ENCODE measurements at regions not wholly inside any gene's neighbourhood (a gene's known extent, or its start where the extent isn't known, plus 50 kb on each side); places are given as distances from the start of the nearest gene placed in this dataset.
A peak's percentile ranks its signal among the peaks of the same experiment; 100 is the strongest.
"Not testable (repeated sequence)": the region's sequence is repeated elsewhere in the genome, so short reads cannot be mapped to it uniquely, and the experiment has no call there.

GRCh38 chr15:31221936-31222515, 104.6 kb upstream of the KLF13 start:
- no peak for DNase-seq

DNA sequence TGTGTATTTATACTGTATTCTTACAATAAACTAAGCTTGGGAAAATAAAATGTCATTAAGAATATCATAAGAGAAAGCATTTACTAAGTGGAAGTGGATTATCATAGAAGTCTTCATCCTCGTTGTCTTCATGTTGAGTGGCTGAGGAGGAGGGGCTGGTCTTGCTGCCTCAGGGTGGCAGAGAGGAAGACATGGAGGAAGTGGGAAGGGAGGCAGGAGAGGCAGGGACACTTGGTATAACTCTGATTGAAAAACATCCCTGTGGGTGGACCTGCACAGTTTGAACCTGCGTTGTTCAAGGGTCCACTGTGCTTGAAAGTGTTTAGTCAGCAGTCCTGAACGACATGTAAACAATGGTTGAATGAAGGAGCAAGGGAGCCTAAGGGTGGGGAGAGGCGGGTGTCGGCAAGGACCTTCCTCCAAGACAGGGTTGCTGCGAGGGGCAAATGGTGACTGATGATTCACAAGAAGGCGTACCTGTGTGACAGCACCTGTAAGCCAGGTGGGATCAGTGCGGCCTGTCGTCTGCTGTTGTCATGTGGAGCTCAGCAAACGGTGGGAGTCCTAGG, 103.8 kb upstream of the KLF13 start:
- DNase-seq, result no peak

DNA sequence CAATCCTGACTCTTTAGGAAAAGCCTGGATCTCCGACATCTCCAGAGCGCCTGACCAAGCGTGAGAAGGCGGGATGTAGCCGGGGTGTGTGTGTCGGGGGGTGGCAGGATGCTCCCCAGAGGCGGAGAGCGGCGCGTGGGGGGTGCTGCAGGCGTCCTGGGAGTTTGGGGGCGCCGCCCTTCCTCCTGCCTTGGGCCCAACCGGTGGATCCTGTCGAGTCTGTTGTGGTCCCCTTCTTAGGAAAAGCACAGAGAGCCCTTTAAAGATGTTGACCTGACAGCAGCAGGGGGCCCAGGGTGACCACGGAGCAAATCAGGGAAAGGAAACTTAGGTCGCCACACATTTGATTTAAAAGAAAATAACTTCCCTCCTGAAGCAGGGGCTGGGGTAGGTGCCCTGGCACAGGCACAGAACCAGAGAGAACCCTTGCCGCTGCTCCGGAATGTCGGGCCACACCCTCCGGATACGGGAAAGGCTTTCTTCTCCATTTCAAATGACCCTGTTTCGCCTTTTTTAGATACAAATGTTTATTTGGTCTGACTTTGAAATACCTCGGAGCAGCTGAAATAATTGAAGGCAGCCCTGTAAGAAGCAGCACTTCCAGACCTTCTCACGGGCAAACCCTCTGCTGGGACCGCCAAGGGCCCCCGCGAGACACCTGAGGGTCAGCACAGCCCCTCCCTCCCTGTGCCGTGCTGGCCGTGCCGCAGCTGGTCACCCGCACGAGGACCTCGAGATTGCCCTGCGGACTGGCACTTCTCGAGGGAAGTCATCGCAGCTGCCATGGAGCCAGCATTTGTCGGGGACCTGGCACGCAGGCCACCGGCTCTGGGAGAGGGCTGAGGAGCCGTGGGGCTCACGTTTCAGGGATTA, 102.9 kb upstream of the KLF13 start:
- DNase-seq, result no peak

DNA sequence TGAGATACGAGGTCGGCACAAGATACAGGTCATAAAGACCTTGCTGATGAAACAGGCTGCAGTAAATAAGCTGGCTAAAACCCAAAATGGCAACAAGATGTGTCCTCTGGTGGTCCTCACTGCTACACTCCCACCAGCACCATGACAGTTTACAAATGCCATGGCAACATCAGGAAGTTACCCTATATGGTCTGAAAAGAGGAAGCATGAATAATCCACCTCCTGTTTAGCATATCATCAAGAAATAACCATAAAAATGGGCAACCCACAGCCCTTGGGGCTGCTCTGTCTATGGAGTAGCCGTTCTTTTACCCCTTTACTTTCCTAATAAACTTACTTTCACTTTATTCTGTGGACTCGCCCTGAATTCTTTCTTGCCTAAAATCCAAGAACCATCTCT, 102.0 kb upstream of the KLF13 start:
- not testable (repeated sequence) for DNase-seq

DNA sequence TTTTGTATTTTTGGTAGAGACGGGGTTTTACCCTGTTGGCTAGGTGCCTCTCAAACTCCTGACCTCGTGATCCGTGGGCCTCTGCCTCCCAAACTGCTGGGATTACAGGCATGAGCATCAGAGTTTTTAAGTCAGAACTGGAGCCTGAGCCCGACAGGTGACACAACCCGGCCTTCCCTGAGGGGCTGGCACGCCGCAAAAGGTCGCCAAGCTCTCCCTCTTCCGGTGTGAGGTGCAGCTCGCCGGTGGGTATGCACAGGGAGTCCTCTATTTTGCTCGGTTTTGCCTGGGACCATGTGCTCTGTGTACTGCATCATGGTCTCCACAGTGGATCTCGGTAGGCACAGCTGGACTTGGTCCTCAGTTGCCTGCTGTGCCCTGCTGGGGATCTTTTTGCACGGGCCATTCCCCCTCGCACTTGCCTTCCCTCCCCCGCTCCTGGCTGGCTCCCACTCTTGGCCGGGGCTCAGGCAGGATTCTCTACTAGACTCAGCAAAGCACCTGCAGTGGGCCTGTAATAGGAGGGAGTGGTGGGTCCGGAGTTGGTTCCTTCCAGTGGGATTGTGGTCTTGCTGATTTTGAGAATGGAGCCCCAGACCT, 101.2 kb upstream of the KLF13 start:
- DNase-seq, result no peak

DNA sequence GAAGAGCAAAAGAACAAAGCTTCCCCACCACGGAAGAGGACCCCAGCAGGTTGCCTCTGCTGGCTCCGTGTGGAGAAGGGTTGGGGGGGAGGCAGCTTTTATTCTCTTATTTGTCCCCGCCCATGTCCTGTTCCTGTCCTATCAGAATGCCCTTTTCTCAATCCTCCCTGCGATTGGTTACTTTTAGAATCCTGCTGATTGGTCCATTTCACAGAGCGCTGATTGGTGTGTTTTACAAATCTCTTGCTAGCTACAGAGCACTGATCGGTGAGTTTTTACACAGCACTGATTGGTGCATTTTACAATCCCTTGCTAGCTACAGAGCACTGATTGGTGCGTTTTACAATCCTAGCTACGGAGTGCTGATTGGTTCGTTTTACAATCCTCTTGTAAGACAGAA, 100.6 kb upstream of the KLF13 start:
- DNase-seq, result no peak

GRCh38 chr15:31227235-31227634, 99.4 kb upstream of the KLF13 start:
- DNase-seq, result no peak

GRCh38 chr15:31228011-31228484, 98.6 kb upstream of the KLF13 start:
- DNase-seq, result no peak

- no peak for DNase-seq
These were observed 97.4 kb upstream of the KLF13 start for GRCh38 chr15:31228980-31229826.

GRCh38 chr15:31230630-31231485, 95.8 kb upstream of the KLF13 start:
- no peak for DNase-seq

- no peak for DNase-seq
These were observed 91.8 kb upstream of the KLF13 start for GRCh38 chr15:31234815-31235214.

DNA sequence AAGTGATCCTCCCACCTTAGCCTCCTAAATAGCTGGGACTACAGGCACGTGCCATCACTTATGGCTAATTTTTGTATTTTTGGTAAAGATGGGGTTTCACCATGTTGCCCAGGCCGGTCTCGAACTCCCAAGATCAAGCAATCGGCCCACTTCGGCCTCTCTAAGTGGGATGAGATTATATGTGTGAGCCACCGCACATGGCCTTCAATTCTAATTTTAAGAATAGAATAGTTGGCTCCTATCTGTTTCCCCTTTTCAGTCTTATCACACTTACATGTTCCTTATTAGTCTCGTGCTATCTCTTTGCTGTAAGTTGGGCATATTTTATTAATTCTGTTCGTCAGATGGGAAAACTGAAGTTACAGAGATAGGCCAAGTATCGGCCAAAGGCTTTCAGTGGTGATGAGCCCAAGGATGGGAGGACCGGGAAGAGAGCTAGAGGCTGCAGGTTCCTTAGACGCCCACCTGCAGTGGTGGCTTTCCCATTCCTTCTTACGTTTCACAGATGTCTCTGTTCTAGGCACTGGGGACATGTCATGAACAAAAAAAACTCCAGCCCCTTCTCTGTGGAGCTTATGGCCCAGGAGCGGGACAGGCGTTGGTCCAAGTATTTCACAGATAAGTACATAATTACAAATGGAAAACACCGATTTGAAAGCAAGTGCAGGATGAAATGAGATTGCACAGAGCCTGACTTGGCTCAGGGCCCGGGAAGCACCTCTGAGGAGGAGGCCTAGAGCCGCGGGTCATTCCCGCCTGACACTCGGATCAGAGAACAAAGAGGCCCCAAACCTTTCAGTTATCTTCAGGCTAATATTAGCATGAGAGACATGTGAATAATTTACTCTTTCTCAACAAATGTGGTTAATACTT, 91.1 kb upstream of the KLF13 start:
- DNase-seq, result no peak

- peak; percentile 61 for DNase-seq
These were observed 90.2 kb upstream of the KLF13 start for GRCh38 chr15:31236184-31237042.

DNA sequence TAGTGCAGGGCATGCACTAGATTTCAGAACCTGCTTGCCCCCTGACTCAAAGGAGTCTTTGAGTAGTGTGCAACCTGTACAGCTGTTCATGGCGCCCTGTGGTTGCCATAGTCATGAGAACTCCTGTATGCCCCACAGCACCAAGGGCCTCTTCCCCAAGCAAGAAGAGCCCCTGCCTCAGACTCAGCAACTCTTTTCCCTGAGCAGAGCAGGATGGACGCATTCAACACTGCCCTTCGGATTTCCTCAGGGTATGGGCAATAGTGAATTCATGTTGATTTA, 89.7 kb upstream of the KLF13 start:
- DNase-seq, result no peak

DNA sequence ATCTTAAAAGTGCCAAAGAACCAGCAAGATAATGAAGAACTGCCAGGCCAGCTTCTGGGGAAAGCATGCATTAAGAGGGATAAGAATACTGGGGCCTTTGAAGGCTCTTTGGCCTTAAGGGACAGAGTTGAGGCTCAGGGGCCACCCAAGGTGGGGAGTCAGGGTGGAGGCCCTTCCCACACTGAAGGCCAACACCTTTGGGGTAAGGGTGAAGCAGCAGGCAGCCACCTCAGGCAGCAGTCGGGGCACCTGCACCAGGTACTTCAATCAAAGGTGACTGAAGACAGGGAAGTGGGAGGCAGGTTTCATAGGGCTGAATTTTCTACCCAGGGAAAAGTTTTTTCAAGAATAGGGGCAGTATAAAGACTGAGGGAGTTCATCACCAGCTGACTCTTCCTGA, 87.7 kb upstream of the KLF13 start:
- no peak for DNase-seq

GRCh38 chr15:31239409-31239808, 87.2 kb upstream of the KLF13 start:
- DNase-seq, result no peak

- no peak for DNase-seq
These were observed 84.6 kb upstream of the KLF13 start for GRCh38 chr15:31241888-31242522.

GRCh38 chr15:31243895-31244294, 82.7 kb upstream of the KLF13 start:
- DNase-seq, result no peak

DNA sequence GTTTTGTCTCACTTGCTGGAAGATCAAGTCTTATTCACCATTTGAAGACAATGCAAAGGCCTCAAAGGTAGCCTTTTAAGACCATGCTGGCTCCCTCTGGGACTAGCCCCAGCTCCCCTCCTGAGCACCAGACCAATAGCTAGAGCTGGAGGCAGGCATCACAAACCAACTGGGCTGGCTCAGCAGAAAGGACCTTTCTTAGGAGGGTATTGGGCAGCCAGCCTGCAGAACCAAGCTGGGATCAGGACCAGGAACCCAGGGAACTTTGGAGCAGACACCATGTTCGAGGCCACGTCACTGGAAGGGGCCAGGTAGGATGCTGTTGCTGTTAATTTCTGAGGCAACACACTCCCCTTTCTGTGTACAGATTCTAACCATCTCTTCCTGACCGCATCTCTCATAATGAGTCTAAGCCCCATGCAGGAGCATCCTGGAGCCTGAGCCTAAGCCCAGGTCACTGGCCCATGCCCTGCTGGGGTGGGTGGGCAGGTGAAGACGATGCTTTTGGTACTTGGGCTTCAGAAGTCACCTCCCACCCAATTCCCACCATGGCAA, 81.4 kb upstream of the KLF13 start:
- no peak for DNase-seq
